Stimulated activated CD8-positive, alpha-beta memory T cell treated with anti-CD3 and anti-CD28 coated beads, Interleukin-12 subunit alpha, Interleukin-12 subunit beta, amount 100 ng/mL, for 24 hours (primary cell): ENCODE measurements at regions not wholly inside any gene's neighbourhood (a gene's known extent, or its start where the extent isn't known, plus 50 kb on each side); places are given as distances from the start of the nearest gene placed in this dataset.

Experiments used
- DNase-seq: peaks from one replicate; pipeline ENCODE4 v3.0.0-alpha.2; 2020; ENCODE audit errors: extremely low read depth

DNA sequence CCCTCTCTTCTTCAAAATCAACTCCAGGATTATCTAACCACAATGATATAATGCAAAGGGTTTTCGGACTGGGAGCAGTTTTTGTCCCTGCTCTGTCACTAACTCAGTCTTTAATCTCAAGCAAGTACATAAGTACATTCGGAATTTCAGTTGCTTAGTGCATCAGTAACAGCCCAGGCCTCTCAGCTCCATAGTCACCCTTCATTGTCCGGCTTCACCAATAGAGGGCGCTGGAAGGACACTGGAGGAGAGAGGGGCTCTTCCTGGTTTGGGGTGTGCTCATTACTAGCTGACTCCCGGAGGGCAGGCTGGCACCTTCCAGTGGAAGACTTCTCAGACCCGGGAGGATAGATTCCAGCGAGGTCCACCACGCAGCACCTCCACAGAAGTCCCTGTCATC, 90.4 kb upstream of the PDGFD start:
- DNase-seq, result no peak

DNA sequence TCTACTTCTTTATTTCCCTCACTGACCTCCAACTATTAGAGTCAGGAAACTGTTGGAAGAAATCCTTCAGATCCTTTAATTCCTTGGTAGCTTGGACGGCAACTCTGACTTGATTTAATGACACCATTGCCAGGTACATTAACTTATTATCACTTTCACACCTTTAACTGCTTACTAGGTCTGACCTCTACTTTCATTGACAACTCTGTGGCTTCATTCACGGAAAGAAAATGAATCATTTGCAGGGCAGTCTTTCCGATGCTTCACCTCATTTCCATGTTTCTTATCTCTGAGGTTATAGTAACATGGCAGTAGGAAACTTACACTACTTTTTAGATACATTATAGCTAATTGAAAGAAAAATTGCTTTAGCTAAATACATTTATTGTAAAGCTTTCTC, 82.6 kb upstream of the PDGFD start:
- no peak for DNase-seq

DNA sequence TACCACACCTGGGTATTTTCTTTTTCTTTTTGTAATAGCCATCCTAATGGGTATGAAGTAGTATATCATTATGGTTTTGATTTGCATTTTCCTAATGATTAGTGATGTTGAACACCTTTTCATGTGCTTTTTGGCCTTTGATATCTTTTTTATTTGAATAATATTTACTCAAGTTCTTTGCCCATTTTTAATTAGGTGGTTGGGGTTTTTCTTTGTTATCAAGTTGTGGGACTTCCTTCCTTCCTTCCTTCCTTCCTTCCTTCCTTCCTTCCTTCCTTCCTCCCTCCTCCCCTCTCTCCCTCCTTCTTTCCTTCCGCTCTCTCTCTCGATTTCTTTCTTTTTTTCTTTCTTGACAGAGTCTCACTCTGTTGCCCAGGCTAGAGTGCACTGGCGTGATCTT, 75.0 kb upstream of the PDGFD start:
- DNase-seq, result no peak

DNA sequence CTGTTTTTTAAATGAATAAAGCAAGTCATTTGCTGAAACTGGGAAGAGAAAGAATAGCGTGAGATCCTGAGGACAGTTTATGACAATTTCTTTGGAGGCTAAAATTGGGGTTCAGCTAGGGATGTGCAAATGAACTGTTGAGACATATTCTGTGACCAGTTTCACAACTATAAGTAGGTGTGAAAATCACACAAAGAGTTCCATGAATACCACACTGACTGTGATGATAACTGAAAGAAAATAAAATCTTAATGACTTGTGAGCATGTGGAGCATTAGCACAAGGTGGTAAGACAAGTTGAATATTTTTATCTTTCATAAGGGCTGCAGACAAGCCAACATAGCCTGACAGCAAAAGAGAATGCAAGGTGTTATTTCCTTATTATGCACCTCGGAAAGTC, 61.1 kb upstream of the PDGFD start:
- no peak for DNase-seq

DNA sequence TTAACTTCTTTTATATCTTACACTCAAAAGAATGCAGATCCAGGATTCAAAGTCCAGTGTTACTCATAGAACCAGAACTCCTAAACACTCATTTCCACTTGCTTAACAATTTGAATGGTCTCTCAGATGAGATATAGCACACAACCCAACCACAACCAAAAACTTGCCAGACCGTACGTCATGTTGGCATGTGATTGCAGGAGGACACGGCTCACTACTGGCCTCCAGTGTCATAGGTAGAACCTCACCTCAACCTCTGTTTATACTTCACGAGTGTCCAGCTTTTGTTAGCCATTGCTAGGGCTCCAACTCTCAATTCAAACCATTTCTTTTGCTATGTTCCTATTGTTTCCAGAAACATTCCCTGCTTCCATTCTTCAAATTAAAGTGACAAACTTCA, 58.5 kb upstream of the PDGFD start:
- DNase-seq, result no peak

DNA sequence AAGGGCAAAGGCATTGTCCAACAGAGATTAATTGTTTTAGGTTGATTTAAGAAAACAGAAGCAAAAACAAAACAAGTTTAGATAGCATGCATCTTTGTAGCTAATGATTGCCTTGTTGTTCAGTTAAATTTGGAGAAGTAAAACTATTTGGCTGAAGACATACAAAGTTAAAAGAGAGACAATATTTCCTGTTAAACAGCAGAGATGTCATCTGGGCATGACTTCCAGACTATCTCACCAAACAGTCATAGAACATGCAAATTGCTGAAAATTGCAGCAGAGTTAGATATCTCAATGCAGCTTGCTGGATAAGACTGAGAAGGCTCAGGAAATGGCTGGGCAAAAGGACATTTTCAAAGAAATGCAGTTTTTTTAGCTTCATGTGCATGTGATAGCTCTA, 57.5 kb upstream of the PDGFD start:
- no peak for DNase-seq

DNA sequence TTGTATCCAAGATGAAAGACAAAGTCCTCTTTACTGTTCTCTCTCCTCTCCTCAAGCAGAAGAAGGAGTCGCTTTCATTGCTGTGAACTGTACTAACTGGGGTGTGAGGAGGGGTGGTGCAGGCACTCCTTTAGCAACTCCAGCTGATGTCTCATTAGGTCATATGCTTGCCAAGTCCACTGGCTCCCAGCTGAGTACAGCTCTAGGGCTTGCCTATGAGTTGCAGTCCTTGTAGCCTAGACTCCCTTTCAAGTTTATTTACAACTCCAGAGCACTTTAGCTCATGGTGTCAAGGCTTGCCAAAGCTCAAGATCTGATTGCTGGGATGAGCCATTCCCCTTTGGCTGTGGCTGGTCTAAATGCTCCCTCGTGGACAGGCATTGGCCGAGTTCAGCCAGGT, 55.1 kb upstream of the PDGFD start:
- DNase-seq, result no peak

DNA sequence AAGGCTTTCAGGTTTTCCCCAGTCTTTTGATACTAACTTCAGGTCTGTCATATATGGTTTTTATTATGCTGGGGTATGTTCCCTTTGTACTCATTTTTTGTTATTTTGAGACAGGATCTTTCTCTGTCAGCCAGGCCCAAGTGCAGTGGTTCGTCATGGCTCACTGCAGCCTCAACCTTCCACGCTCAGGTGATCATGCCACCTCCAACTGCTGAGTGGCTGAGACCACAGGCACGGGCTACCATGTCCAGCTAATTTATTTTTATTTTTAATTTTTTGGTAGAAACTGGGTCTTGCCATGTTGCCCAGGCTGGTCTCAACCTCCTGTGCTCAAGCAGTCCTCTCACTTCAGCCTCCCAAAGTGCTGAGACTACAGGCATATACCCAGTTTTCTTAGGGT, 50.6 kb upstream of the PDGFD start:
- no peak for DNase-seq
